Liver (tissue), 3 donors: ENCODE measurements at regions not wholly inside any gene's neighbourhood (a gene's known extent, or its start where the extent isn't known, plus 50 kb on each side); places are given as distances from the start of the nearest gene placed in this dataset.

Experiments
- ATF3 ChIP-seq: IDR thresholded peaks from 2 replicates; pipeline ENCODE4 v1.6.1; 2016; ENCODE audit warnings: antibody characterized with exemption
- CTCF ChIP-seq: fragments of 150-350 bp; IDR thresholded peaks from 2 replicates; pipeline ENCODE4 v1.5.1; 2017; ENCODE audit warnings: improper control_type of control experiment, low read depth, low read length; ENCODE audit not compliant: missing input control
- FOXA1 ChIP-seq: IDR thresholded peaks from 2 replicates; pipeline ENCODE4 v1.6.1; 2016; ENCODE audit warnings: antibody characterized with exemption
- JUND ChIP-seq, 2 donors: IDR thresholded peaks; 2 replicates each; pipeline ENCODE4 v1.6.1; 2016; ENCODE audit warnings: antibody characterized with exemption in 2 of 2
- RAD21 ChIP-seq, 2 donors: IDR thresholded peaks; 2 replicates each; pipeline ENCODE4 v1.6.1; 2016; ENCODE audit warnings: antibody characterized with exemption in 2 of 2, mild to moderate bottlenecking in 2 of 2
- SP1 ChIP-seq: IDR thresholded peaks from 2 replicates; pipeline ENCODE4 v1.6.1; 2018; ENCODE audit warnings: antibody characterized with exemption, mild to moderate bottlenecking
- TAF1 ChIP-seq: conservative IDR thresholded peaks from 2 replicates; pipeline ENCODE4 v1.6.1; 2016; ENCODE audit warnings: antibody characterized with exemption, mild to moderate bottlenecking
- ZBTB33 ChIP-seq: IDR thresholded peaks from 2 replicates; pipeline ENCODE4 v1.6.1; 2016; ENCODE audit warnings: antibody characterized with exemption
- TF ChIP-seq, protein P1 (sequence below): IDR thresholded peaks from 2 replicates; pipeline ENCODE4 v1.6.1; 2016; ENCODE audit warnings: antibody characterized with exemption
- TF ChIP-seq, protein P2 (sequence below): IDR thresholded peaks from 2 replicates; pipeline ENCODE4 v1.6.1; 2016; ENCODE audit warnings: antibody characterized with exemption, mild to moderate bottlenecking
- donor health status: healthy.
- donor health status: healthy.

- TF ChIP-seq CTCF (no peak), SP1 (no peak), ZBTB33 (no peak), JUND (IDR thresholded peaks at IDR 0.05) (no peak), FOXA1 (no peak), TAF1 (no peak), ATF3 (no peak), RAD21 (IDR thresholded peaks at IDR 0.05) (no peak)
- TF ChIP-seq, protein P1, sequence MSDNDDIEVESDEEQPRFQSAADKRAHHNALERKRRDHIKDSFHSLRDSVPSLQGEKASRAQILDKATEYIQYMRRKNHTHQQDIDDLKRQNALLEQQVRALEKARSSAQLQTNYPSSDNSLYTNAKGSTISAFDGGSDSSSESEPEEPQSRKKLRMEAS = no peak
- TF ChIP-seq, protein P2, sequence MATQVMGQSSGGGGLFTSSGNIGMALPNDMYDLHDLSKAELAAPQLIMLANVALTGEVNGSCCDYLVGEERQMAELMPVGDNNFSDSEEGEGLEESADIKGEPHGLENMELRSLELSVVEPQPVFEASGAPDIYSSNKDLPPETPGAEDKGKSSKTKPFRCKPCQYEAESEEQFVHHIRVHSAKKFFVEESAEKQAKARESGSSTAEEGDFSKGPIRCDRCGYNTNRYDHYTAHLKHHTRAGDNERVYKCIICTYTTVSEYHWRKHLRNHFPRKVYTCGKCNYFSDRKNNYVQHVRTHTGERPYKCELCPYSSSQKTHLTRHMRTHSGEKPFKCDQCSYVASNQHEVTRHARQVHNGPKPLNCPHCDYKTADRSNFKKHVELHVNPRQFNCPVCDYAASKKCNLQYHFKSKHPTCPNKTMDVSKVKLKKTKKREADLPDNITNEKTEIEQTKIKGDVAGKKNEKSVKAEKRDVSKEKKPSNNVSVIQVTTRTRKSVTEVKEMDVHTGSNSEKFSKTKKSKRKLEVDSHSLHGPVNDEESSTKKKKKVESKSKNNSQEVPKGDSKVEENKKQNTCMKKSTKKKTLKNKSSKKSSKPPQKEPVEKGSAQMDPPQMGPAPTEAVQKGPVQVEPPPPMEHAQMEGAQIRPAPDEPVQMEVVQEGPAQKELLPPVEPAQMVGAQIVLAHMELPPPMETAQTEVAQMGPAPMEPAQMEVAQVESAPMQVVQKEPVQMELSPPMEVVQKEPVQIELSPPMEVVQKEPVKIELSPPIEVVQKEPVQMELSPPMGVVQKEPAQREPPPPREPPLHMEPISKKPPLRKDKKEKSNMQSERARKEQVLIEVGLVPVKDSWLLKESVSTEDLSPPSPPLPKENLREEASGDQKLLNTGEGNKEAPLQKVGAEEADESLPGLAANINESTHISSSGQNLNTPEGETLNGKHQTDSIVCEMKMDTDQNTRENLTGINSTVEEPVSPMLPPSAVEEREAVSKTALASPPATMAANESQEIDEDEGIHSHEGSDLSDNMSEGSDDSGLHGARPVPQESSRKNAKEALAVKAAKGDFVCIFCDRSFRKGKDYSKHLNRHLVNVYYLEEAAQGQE = no peak
Observed at GRCh38 chr7:19930051-19930450, 156.6 kb upstream of the TMEM196 start.
